HL-60 (cell line): ENCODE measurements at regions not wholly inside any gene's neighbourhood (a gene's known extent, or its start where the extent isn't known, plus 50 kb on each side); places are given as distances from the start of the nearest gene placed in this dataset.
"Not testable (repeated sequence)": the region's sequence is repeated elsewhere in the genome, so short reads cannot be mapped to it uniquely, and the experiment has no call there.

Experiments used
- DNase-seq, 2 experiments: peaks; one replicate each; pipeline ENCODE4 v3.0.0-alpha.2; 2010 to 2020; ENCODE audit warnings: low read depth in 1 of 2, low spot score in 1 of 2
- H3K27ac ChIP-seq: fragments of 250-450 bp; sonication (Bioruptor Pico); replicated peaks from 2 replicates; pipeline ENCODE4 v1.5.1; 2020; ENCODE audit warnings: mild to moderate bottlenecking, moderate library complexity
- H3K27me3 ChIP-seq: fragments of 250-450 bp; sonication (Bioruptor Pico); 2 replicates; pipeline ENCODE4 v1.5.1; 2021; ENCODE audit warnings: mild to moderate bottlenecking, moderate library complexity; ENCODE audit not compliant: insufficient read depth, poor library complexity, severe bottlenecking
- H3K4me3 ChIP-seq: replicated peaks from 2 replicates; pipeline ENCODE4 v1.5.1; 2011; ENCODE audit warnings: mild to moderate bottlenecking, control low read depth, low read length; ENCODE audit not compliant: insufficient read depth
- CTCF ChIP-seq: IDR thresholded peaks from one replicate; pipeline ENCODE4 v1.5.1; 2011; ENCODE audit warnings: low read length, control low read depth, inconsistent platforms; ENCODE audit not compliant: insufficient read depth
- GABPA ChIP-seq: IDR thresholded peaks from 2 replicates; pipeline ENCODE4 v1.6.1; 2012; ENCODE audit warnings: low read depth
- POLR2AphosphoS5 ChIP-seq: IDR thresholded peaks from 2 replicates; pipeline ENCODE4 v1.6.1; 2012; ENCODE audit warnings: low read depth
- REST ChIP-seq: IDR thresholded peaks from 2 replicates; pipeline ENCODE4 v1.6.1; 2012; ENCODE audit warnings: low read depth; ENCODE audit not compliant: insufficient replicate concordance
- SPI1 ChIP-seq: IDR thresholded peaks from 2 replicates; pipeline ENCODE4 v1.6.1; 2012; ENCODE audit warnings: low read depth, mild to moderate bottlenecking, borderline replicate concordance

- Histone ChIP-seq H3K4me3 (no peak overlapping the region), H3K27me3 (no peaks in the 10 kb centered on the region), H3K27ac (no peak overlapping the region)
- no peak for DNase-seq
- TF ChIP-seq REST: no peak
- TF ChIP-seq SPI1: no peak
- TF ChIP-seq GABPA: no peak
- TF ChIP-seq CTCF: no peak
- TF ChIP-seq POLR2AphosphoS5: no peak
Observed at GRCh38 chr6:68059899-68060298, 575.2 kb upstream of the ADGRB3 start.

- H3K27ac ChIP-seq: no peak overlapping the region
- H3K27me3 ChIP-seq: no peaks in the 10 kb centered on the region
- no peak for DNase-seq
- H3K4me3 ChIP-seq: no peak overlapping the region
- no peak for TF ChIP-seq REST
- TF ChIP-seq SPI1: no peak
- TF ChIP-seq GABPA: no peak
- TF ChIP-seq POLR2AphosphoS5: no peak
- TF ChIP-seq CTCF: no peak
Observed at GRCh38 chr6:68059261-68059660, 575.8 kb upstream of the ADGRB3 start.

- not testable (repeated sequence) for DNase-seq, H3K27me3 ChIP-seq, H3K27ac ChIP-seq, H3K4me3 ChIP-seq
Observed at GRCh38 chr6:68056596-68056995, 578.5 kb upstream of the ADGRB3 start.

- TF ChIP-seq POLR2AphosphoS5 (no peak), CTCF (no peak), REST (no peak), SPI1 (no peak), GABPA (no peak)
- DNase-seq: no peak
- Histone ChIP-seq H3K27ac (no peak overlapping the region), H3K27me3 (no peaks in the 10 kb centered on the region), H3K4me3 (no peak overlapping the region)
Observed at GRCh38 chr6:68054756-68055155, 580.3 kb upstream of the ADGRB3 start.
